Stimulated activated CD8-positive, alpha-beta memory T cell treated with anti-CD3 and anti-CD28 coated beads, Interleukin-12 subunit alpha, Interleukin-12 subunit beta, amount 100 ng/mL, for 4 hours (primary cell): ENCODE measurements at regions not wholly inside any gene's neighbourhood (a gene's known extent, or its start where the extent isn't known, plus 50 kb on each side); places are given as distances from the start of the nearest gene placed in this dataset.

Experiments used
- DNase-seq: peaks from one replicate; pipeline ENCODE4 v3.0.0-alpha.2; 2020; ENCODE audit warnings: low read depth

- DNase-seq = no peak
These were observed 424.9 kb downstream of the FGF9 start for GRCh38 chr13:22095794-22096193.

GRCh38 chr13:22099585-22099984 lies 428.7 kb downstream of the FGF9 start:
- no peak for DNase-seq

- DNase-seq = no peak
These were observed 431.4 kb downstream of the FGF9 start for GRCh38 chr13:22102271-22102670.

GRCh38 chr13:22103046-22104027 lies 432.5 kb downstream of the FGF9 start:
- DNase-seq = no peak

- DNase-seq = no peak
These were observed 435.2 kb downstream of the FGF9 start for GRCh38 chr13:22106058-22106457.

GRCh38 chr13:22107549-22107948 lies 436.7 kb downstream of the FGF9 start:
- no peak for DNase-seq

- DNase-seq = no peak
These were observed 437.5 kb downstream of the FGF9 start for GRCh38 chr13:22108283-22108942.

GRCh38 chr13:22108979-22109378 lies 438.1 kb downstream of the FGF9 start:
- no peak for DNase-seq

- DNase-seq = no peak
These were observed 439.5 kb downstream of the FGF9 start for GRCh38 chr13:22110368-22110767.

- DNase-seq = no peak
These were observed 440.4 kb downstream of the FGF9 start for GRCh38 chr13:22111152-22111783.

GRCh38 chr13:22111961-22112360 lies 441.1 kb downstream of the FGF9 start:
- DNase-seq = no peak

GRCh38 chr13:22112956-22113745 lies 442.3 kb downstream of the FGF9 start:
- DNase-seq = no peak

GRCh38 chr13:22114630-22115311 lies 443.9 kb downstream of the FGF9 start:
- DNase-seq = no peak

GRCh38 chr13:22118158-22118557 lies 447.3 kb downstream of the FGF9 start:
- DNase-seq = no peak

GRCh38 chr13:22120646-22121045 lies 449.8 kb downstream of the FGF9 start:
- no peak for DNase-seq

GRCh38 chr13:22121146-22121739 lies 450.4 kb downstream of the FGF9 start:
- no peak for DNase-seq

GRCh38 chr13:22126433-22127021 lies 455.7 kb downstream of the FGF9 start:
- no peak for DNase-seq

GRCh38 chr13:22127277-22128164 lies 456.6 kb downstream of the FGF9 start:
- DNase-seq = no peak
